ENCODE measurements at regions not wholly inside any gene's neighbourhood (a gene's known extent, or its start where the extent isn't known, plus 50 kb on each side); places are given as distances from the start of the nearest gene placed in this dataset.

DNA sequence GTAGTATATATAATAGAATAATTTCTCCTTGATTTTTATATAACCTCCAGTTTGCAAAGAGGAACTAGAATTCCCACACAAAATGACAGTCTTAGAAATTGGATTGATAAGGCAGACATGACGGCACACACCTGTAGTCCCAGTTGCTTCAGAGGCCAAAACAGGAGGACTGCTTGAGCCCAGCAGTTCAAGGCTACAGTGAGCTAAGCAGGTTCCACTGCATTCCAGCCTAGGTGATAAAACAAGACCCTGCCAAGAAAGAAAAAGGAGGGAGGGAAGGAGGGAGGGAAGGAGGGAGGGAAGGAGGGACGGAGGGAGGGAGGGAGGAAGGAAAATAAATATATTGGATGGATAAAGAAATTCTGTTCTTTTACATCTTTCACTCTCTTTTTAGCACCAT is 77.6 kb upstream of the SASH1 start:
- DNase-seq, result no peak

DNA sequence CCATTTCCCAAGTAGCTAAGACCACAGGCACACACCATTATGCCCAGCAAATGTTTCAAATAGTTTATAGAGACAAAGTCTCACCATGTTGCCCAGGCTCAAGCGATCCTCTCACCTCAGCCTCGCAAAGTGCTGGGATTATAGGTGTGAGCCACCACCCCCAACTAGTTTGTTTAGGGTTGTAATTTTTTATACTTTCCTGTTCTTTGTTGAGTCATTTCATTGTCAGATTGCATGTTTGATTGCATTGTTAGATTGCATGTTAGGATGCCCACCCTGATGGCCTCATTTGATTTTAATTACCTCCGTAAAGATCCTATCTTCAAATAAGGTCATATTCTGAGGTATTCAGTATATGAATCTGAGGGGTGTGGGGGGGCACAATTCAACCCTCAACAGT is 73.3 kb upstream of the SASH1 start:
- no peak for DNase-seq

DNA sequence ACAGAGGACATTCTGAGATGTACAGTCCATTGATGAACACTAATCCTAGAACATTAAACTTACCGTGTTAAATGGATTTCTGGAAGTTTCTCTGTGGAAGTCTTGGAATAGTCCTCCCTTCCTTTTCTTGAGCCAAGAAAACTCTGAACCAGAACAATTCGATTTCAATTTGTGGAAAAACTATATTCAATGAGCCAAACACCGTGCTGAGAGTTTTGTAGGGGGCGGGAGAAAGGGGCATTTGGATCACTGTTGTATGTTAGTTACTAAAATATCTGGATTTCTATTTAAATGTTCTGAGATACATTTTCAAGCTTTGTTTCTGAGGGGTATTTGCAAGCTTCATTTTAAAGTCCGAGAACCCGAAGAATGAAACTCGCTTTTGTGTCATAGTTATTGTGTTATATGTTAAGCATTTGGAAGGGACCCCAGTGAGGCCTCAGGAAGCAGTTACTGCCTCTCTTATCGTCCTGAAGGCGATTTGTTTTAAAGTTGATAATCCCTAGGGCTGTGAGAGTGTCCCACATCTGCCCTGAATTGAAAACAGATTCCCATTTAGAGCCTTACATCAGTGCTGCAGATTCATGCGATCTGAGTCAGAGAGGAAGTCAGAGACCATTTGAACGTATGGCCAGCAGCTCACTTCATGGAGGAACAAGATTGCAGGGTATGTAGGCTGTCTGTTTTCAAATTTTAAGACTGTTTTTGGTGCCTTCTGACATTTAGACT is 70.8 kb upstream of the SASH1 start:
- no peak for DNase-seq

DNA sequence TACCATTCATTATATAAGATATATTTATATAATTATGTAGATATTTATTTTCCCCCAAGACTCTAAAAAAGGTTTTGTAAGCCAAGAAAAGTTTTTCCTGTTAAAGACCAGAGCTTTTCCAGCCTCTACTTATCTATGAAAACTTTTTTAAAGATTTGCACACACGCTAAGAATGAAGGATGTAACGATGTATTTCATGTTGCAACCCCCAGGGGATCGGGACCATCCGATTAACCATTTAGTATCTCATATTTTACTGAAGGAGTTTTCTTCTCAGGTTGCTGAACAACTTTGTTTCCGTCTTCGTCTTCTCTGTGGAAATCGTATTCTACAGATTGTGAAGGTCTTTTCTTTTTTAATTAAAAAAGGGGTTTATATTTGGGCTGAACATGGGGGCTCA is 70.0 kb upstream of the SASH1 start:
- DNase-seq, result no peak

DNA sequence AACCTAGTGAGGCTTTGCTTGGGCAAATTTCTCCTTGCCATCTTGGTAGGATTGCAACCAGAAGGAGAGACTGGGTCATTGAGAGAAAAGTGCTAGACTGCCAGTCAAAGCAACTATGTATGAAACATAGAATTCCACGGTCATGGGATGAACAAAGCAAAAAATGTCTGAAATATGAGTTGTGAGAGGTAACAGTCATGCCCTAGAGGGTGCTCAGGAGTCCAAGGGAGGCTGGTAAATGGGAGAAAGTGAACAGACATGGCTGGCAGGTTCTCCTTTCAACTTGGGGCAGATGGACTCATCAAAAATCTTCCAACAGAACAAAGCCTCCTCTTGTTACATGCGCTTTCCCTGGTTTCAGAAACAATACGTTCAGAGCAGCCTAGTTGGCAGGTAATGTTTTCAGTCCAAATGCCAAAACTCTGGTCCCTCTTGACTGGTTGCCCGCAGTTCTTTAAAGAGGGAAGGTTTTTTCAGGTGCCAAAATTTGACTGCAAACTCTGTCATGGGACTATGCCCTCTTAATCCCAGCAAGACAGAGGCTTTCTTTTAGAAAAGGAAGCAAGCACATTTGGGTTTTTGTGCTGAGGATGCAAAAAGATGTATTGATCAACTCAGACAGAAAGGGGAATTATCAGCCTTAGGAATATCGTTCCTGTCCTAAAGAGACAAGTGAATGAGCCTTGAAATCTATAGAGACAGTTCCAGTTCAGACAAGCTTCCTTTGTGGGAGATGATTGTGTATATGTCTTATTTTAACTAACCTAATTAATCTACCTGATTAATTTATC is 68.5 kb upstream of the SASH1 start:
- DNase-seq, result no peak

DNA sequence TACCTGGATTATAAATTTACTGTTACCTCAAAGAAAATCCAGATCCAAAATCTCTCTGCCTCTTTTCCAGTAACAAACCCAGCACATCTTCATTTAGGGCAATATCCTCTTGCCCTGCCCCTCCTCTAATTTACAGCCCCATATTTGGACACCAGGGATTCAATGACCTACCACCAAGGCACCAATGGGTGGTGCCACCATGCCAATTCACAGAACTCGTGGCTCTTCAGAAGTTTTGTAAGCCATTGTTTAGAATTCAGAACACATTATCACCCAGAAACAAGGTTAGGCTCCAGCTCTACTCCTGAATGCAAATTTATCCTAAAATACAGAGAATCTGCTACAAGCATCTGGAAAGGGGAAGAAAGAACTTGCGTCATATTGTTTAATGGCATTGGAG is 67.8 kb upstream of the SASH1 start:
- no peak for DNase-seq

DNA sequence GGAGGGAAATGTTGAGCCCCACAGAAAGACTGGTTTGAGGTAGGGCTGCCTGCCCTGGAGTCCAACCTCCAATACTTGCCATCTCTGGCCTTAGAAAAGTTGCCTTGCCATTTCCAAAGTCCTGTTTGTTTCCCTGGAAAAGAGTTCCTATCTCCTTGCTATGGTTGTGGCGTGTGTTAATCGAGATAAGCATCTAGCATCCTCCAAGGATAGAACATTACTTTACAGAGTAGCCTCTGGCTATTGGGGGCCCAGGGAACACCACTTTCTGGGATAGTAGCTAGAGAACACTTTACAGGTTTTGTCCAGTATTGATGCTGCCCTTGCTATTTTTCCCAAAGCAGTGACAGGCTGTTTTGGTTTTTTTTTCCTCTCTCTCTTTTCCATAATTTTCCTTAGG is 57.4 kb upstream of the SASH1 start:
- no peak for DNase-seq

DNA sequence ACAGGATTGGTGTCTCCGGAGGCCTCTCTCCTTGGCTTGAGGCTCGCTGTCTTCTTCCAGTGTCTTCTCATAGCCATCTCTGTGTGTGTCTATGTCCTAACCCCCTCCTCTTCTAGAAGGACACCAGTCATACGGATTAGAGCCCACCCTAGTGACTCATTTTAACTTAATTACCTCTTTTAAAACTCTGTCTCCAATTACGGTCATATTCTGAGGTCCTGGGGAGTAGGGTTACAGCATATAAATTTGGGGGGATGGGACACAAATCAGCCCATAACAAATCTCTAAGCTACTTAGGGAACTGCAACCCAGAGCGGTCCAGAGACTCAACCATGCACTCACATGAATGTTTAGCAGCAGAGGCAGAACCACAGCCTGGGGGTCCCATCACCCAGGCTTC is 56.1 kb upstream of the SASH1 start:
- DNase-seq, result no peak

DNA sequence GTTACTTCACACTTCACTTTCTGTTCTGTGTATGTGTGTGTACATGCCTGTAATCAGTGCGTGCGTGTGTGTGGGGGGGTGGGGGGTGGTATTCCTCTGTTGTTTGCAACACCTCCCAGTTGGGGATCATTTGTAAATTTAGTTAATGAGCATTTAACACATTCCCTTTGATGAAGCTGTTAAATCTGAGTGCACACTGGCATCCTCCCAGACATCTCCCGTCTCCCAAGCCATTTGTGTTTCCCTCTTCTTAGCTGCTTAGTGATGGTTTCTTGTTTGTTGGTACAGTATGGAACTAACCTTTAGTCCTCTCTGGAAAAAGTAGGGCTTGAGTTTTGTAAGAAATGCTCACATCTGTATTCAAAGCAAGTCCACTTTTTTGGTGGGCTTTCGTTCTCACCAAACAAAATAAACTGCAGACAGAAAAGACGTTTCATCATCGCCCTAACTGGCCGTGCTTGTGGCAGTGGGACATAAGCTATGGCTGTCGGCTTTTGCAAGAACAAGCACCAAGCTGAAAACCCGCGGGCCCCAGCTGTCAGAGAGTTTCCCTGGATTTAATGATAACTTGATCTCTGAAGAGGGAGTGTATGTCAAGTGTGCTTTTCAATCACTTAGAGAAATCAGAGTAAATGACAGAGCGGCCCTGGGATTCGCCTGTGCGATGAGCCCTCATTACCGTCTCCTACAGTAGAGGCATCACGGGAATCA is 54.9 kb upstream of the SASH1 start:
- DNase-seq, result no peak

DNA sequence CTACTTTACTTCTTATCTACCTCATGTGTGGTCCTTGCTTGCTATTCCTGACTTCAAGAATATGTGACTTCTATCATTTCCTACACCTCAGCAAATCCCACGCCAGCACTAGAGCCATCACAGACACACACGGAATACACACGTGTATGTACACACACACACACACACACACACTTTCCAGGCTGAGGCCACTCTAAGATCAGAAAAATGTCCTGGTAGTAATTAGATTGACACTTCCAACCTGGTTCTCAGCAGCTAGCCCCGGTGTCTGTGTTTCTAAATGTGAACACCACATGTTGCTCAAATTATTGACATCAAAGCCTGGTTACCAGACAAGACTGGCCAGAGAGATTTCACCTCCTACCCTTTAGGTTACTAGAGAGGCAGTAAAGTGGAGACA is 54.1 kb upstream of the SASH1 start:
- no peak for DNase-seq

DNA sequence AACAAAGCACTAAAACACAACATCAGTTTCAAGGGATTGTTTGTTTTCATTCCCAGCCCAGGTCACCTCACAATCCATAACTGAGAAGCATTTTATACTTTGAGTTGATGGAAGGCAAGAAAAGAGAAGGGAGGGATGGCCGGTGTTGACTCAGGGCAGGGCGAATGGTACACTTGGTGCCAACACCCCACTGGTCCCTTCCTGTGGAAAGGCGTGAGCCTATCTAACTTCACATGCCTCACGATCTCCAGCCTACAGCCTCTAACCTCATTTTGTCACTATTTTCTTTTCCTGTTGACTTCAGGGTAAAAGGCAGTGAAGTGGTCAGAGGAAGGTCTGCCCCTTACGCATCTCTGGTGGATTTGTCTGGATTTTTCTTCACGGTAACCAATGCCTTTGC is 53.5 kb upstream of the SASH1 start:
- no peak for DNase-seq

DNA sequence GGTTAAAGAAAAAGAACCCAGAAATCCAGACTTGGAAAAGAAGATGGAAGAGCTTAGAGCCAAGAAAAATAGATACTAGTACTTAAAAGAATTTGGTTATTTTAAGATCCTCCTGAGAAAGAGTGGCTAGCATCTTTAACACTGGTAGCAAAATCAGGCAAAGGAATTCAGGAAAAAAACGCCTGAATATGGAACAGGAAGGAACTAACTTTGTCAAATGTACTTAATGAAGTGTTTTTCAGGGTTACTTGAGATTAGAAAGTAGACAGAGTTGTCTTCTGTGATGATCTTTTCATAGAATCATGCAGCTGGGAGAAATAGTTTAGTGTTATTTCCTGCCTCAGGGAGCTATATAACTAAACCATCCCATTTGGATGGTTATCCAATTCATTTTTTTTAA is 50.8 kb upstream of the SASH1 start:
- no peak for DNase-seq

Data from activated T-cell treated with anti-CD3 and anti-CD28 coated beads for 4 hours (primary cell).